ENCODE measurements at regions not wholly inside any gene's neighbourhood (a gene's known extent, or its start where the extent isn't known, plus 50 kb on each side); places are given as distances from the start of the nearest gene placed in this dataset.

DNA sequence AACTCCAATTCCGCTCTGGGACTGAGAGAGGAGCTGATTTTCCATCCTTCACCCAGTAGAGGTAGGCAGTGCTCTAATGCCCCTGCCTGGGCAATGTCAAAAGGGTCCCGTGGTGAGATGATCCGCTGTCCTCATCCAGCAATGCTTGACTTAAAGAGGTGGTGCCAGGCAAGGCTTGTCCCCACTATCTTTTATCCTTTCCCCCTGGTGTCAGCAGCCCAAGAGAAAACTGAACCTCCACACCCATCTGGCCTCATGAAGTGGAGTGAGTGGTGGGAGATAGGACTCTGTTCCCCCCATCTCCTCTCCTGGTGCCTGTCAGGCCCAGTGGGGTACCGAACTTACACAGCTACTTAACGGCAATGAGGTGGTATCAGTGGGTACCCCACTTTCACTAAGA lies 107.1 kb downstream of the ABHD5 start (continued):
- no peak for TF ChIP-seq NANOG (IDR thresholded peaks at IDR 0.05; ENCODE audit: borderline replicate concordance)
- TF ChIP-seq, protein P1, sequence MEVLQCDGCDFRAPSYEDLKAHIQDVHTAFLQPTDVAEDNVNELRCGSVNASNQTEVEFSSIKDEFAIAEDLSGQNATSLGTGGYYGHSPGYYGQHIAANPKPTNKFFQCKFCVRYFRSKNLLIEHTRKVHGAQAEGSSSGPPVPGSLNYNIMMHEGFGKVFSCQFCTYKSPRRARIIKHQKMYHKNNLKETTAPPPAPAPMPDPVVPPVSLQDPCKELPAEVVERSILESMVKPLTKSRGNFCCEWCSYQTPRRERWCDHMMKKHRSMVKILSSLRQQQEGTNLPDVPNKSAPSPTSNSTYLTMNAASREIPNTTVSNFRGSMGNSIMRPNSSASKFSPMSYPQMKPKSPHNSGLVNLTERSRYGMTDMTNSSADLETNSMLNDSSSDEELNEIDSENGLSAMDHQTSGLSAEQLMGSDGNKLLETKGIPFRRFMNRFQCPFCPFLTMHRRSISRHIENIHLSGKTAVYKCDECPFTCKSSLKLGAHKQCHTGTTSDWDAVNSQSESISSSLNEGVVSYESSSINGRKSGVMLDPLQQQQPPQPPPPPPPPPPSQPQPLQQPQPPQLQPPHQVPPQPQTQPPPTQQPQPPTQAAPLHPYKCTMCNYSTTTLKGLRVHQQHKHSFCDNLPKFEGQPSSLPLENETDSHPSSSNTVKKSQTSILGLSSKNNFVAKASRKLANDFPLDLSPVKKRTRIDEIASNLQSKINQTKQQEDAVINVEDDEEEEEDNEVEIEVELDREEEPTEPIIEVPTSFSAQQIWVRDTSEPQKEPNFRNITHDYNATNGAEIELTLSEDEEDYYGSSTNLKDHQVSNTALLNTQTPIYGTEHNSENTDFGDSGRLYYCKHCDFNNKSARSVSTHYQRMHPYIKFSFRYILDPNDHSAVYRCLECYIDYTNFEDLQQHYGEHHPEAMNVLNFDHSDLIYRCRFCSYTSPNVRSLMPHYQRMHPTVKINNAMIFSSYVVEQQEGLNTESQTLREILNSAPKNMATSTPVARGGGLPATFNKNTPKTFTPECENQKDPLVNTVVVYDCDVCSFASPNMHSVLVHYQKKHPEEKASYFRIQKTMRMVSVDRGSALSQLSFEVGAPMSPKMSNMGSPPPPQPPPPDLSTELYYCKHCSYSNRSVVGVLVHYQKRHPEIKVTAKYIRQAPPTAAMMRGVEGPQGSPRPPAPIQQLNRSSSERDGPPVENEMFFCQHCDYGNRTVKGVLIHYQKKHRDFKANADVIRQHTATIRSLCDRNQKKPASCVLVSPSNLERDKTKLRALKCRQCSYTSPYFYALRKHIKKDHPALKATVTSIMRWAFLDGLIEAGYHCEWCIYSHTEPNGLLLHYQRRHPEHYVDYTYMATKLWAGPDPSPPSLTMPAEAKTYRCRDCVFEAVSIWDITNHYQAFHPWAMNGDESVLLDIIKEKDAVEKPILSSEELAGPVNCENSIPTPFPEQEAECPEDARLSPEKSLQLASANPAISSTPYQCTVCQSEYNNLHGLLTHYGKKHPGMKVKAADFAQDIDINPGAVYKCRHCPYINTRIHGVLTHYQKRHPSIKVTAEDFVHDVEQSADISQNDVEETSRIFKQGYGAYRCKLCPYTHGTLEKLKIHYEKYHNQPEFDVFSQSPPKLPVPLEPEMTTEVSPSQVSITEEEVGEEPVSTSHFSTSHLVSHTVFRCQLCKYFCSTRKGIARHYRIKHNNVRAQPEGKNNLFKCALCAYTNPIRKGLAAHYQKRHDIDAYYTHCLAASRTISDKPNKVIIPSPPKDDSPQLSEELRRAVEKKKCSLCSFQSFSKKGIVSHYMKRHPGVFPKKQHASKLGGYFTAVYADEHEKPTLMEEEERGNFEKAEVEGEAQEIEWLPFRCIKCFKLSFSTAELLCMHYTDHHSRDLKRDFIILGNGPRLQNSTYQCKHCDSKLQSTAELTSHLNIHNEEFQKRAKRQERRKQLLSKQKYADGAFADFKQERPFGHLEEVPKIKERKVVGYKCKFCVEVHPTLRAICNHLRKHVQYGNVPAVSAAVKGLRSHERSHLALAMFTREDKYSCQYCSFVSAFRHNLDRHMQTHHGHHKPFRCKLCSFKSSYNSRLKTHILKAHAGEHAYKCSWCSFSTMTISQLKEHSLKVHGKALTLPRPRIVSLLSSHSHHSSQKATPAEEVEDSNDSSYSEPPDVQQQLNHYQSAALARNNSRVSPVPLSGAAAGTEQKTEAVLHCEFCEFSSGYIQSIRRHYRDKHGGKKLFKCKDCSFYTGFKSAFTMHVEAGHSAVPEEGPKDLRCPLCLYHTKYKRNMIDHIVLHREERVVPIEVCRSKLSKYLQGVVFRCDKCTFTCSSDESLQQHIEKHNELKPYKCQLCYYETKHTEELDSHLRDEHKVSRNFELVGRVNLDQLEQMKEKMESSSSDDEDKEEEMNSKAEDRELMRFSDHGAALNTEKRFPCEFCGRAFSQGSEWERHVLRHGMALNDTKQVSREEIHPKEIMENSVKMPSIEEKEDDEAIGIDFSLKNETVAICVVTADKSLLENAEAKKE (CRISPR knock-in tag; IDR thresholded peaks at IDR 0.05) = no peak

DNA sequence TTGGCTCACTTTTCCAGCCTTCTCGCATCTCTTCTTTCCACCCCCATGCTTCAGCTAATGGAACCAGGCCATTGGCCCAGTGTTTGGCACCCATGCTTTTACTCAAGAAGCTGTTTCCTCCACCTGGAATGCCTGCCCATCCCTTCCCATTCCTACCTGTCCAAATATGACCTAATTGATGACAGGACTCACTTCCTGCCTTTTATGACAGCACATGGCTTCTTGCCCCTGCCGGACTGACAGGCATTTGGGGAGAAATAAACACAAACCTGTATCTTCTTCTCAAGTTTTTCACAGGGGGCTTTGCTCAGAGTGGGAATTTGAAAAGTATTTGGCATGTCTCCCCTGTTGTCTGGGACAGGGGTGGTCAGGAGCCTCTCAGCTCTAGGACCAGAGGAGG lies 120.1 kb downstream of the ABHD5 start:
- H3K9me2 ChIP-seq (ENCODE audit: insufficient read depth) = 0 out of 2 replicates have a peak, but pooled peaks cover 7% of the 10 kb centered on the region
- no peaks in the 10 kb centered on the region for H3K4me1 ChIP-seq (ENCODE audit: insufficient read depth)
- Mint-ChIP-seq H3K9me3 (no peaks in the 10 kb centered on the region), H3K27ac (no peak overlapping the region), H3K4me1 (no peaks in the 10 kb centered on the region), H3K4me3 (no peak overlapping the region), H3K27me3 (ENCODE audit: insufficient read depth, low read depth, poor library complexity) (peaks cover 4% of the 10 kb centered on the region), H3K36me3 (ENCODE audit: low read depth) (no peaks in the 10 kb centered on the region)
- no peaks in the 10 kb centered on the region for H3K27me3 ChIP-seq (ENCODE audit: insufficient read depth)
- H3K4me3 ChIP-seq = no peak overlapping the region
- ATAC-seq (no peak), DNase-seq (ENCODE audit: low spot score) (no peak)
- no peaks in the 10 kb centered on the region for H3K79me2 ChIP-seq (replicated peaks; ENCODE audit: insufficient read depth)
- H3K27ac ChIP-seq (ENCODE audit: low read depth) = no peak overlapping the region
- H4K20me1 ChIP-seq (replicated peaks; ENCODE audit: insufficient read depth) = no peaks in the 10 kb centered on the region
- H3F3A ChIP-seq (replicated peaks; ENCODE audit: low read depth) = no peaks in the 10 kb centered on the region
- no peaks in the 10 kb centered on the region for H3K36me3 ChIP-seq (ENCODE audit: insufficient read depth)
- H3K4me2 ChIP-seq = no peak overlapping the region
- no peak overlapping the region; the same call in 1 of the 2 replicates for H2AFZ ChIP-seq
- no peak for TF ChIP-seq STAT1 (IDR thresholded peaks at IDR 0.05; ENCODE audit: unreplicated experiment)
- TF ChIP-seq ZNF331 (CRISPR knock-in tag; IDR thresholded peaks at IDR 0.05; ENCODE audit: low read depth) = no peak
- TF ChIP-seq, protein P2, sequence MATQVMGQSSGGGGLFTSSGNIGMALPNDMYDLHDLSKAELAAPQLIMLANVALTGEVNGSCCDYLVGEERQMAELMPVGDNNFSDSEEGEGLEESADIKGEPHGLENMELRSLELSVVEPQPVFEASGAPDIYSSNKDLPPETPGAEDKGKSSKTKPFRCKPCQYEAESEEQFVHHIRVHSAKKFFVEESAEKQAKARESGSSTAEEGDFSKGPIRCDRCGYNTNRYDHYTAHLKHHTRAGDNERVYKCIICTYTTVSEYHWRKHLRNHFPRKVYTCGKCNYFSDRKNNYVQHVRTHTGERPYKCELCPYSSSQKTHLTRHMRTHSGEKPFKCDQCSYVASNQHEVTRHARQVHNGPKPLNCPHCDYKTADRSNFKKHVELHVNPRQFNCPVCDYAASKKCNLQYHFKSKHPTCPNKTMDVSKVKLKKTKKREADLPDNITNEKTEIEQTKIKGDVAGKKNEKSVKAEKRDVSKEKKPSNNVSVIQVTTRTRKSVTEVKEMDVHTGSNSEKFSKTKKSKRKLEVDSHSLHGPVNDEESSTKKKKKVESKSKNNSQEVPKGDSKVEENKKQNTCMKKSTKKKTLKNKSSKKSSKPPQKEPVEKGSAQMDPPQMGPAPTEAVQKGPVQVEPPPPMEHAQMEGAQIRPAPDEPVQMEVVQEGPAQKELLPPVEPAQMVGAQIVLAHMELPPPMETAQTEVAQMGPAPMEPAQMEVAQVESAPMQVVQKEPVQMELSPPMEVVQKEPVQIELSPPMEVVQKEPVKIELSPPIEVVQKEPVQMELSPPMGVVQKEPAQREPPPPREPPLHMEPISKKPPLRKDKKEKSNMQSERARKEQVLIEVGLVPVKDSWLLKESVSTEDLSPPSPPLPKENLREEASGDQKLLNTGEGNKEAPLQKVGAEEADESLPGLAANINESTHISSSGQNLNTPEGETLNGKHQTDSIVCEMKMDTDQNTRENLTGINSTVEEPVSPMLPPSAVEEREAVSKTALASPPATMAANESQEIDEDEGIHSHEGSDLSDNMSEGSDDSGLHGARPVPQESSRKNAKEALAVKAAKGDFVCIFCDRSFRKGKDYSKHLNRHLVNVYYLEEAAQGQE (IDR thresholded peaks at IDR 0.05; ENCODE audit: unreplicated experiment) = no peak
- no peak for TF ChIP-seq ZNF114 (CRISPR knock-in tag; IDR thresholded peaks at IDR 0.05)
- no peak for TF ChIP-seq EZH2 (IDR thresholded peaks at IDR 0.05; ENCODE audit: low read depth, unreplicated experiment)
